Neural cell (in vitro differentiated cells): ENCODE measurements at regions not wholly inside any gene's neighbourhood (a gene's known extent, or its start where the extent isn't known, plus 50 kb on each side); places are given as distances from the start of the nearest gene placed in this dataset.

Experiments used
- H2AFZ ChIP-seq: fragments of 200-600, 300-800 bp; sonication (generic), shearing (Covaris generic); 2 replicates; pipeline ENCODE4 v1.6.0; 2014; ENCODE audit warnings: low read depth, mild to moderate bottlenecking, antibody characterized with exemption, low read length, moderate library complexity
- H3F3A ChIP-seq: fragments of 200-600 bp; shearing (Covaris generic); 2 replicates; pipeline ENCODE4 v1.6.1; 2016; ENCODE audit warnings: mild to moderate bottlenecking, moderate library complexity, mixed read lengths, antibody characterized with exemption, low read length; ENCODE audit not compliant: insufficient read depth, poor library complexity, severe bottlenecking
- H3K27ac ChIP-seq: fragments of 200-600, 300-800 bp; sonication (generic), shearing (Covaris generic); 2 replicates; pipeline ENCODE4 v1.5.1; 2014; ENCODE audit warnings: mild to moderate bottlenecking, low read length, moderate library complexity
- H3K27me3 ChIP-seq: fragments of 300-800, 200-600 bp; sonication (generic), shearing (Covaris generic); 2 replicates; pipeline ENCODE4 v1.6.0; 2014; ENCODE audit warnings: mild to moderate bottlenecking, low read depth, low read length, moderate library complexity; ENCODE audit not compliant: insufficient read depth
- H3K36me3 ChIP-seq: fragments of 300-800, 200-600 bp; sonication (generic), shearing (Covaris generic); 2 replicates; pipeline ENCODE4 v1.5.1; 2014; ENCODE audit warnings: mild to moderate bottlenecking, antibody characterized with exemption, low read length, moderate library complexity; ENCODE audit not compliant: insufficient read depth
- H3K4me2 ChIP-seq: fragments of 300-800, 200-600 bp; sonication (generic), shearing (Covaris generic); 2 replicates; pipeline ENCODE4 v1.6.0; 2014; ENCODE audit warnings: mild to moderate bottlenecking, low read length
- H3K4me3 ChIP-seq: fragments of 300-800, 200-600 bp; sonication (generic), shearing (Covaris generic); 2 replicates; pipeline ENCODE4 v1.5.1; 2014; ENCODE audit warnings: mild to moderate bottlenecking, low read length, moderate library complexity
- H3K79me2 ChIP-seq: fragments of 200-600 bp; shearing (Covaris generic); replicated peaks from 2 replicates; pipeline ENCODE4 v1.6.0; 2014; ENCODE audit warnings: mild to moderate bottlenecking, low read length, moderate library complexity; ENCODE audit not compliant: insufficient read depth
- H3K9ac ChIP-seq: fragments of 300-800, 200-600 bp; sonication (generic), shearing (Covaris generic); 2 replicates; pipeline ENCODE4 v1.6.1; 2016; ENCODE audit warnings: mild to moderate bottlenecking, low read length, mixed read lengths
- H3K9me2 ChIP-seq: fragments of 200-600 bp; shearing (Covaris generic); 2 replicates; pipeline ENCODE4 v1.6.1; 2016; ENCODE audit warnings: mild to moderate bottlenecking, low read length, mixed read lengths; ENCODE audit not compliant: insufficient read depth
- H3K9me3 ChIP-seq: fragments of 200-600, 300-800 bp; sonication (generic), shearing (Covaris generic); 2 replicates; pipeline ENCODE4 v1.6.1; 2016; ENCODE audit warnings: mild to moderate bottlenecking, mixed run types, low read length, moderate library complexity, mixed read lengths
- H4K20me1 ChIP-seq: fragments of 200-600 bp; shearing (Covaris generic); 2 replicates; pipeline ENCODE4 v1.6.1; 2016; ENCODE audit warnings: mild to moderate bottlenecking, mixed run types; ENCODE audit not compliant: insufficient read depth
- CTCF ChIP-seq: fragments of 450-650 bp; IDR thresholded peaks from 2 replicates; pipeline ENCODE4 v1.5.1; 2014; ENCODE audit warnings: antibody characterized with exemption, mild to moderate bottlenecking, moderate library complexity; ENCODE audit not compliant: poor library complexity, severe bottlenecking
- EP300 ChIP-seq: fragments of 450-650 bp; conservative IDR thresholded peaks from 2 replicates; pipeline ENCODE4 v1.6.1; 2014; ENCODE audit warnings: antibody characterized with exemption, mild to moderate bottlenecking, moderate library complexity; ENCODE audit not compliant: poor library complexity, severe bottlenecking
- EZH2 ChIP-seq: fragments of 200-600, 300-800 bp; shearing (Covaris generic), sonication (generic); IDR thresholded peaks from 2 replicates; pipeline ENCODE4 v1.6.1; 2014; ENCODE audit warnings: antibody characterized with exemption, low read length, borderline replicate concordance, mild to moderate bottlenecking; ENCODE audit not compliant: insufficient read depth, poor library complexity, severe bottlenecking
- MXI1 ChIP-seq: fragments of 450-650 bp; conservative IDR thresholded peaks from 2 replicates; pipeline ENCODE4 v1.6.1; 2014; ENCODE audit warnings: antibody characterized with exemption, mild to moderate bottlenecking; ENCODE audit not compliant: poor library complexity, severe bottlenecking
- POLR2AphosphoS5 ChIP-seq: IDR thresholded peaks from 2 replicates; pipeline ENCODE4 v1.6.1; 2012
- RAD21 ChIP-seq: fragments of 450-650 bp; conservative IDR thresholded peaks from 2 replicates; pipeline ENCODE4 v1.6.1; 2014; ENCODE audit warnings: antibody characterized with exemption, mild to moderate bottlenecking, moderate library complexity
- REST ChIP-seq: IDR thresholded peaks from 2 replicates; pipeline ENCODE4 v1.6.1; 2012; ENCODE audit warnings: borderline replicate concordance
- SMC3 ChIP-seq: fragments of 450-650 bp; conservative IDR thresholded peaks from 2 replicates; pipeline ENCODE4 v1.6.1; 2014; ENCODE audit warnings: antibody characterized with exemption, mild to moderate bottlenecking, moderate library complexity; ENCODE audit not compliant: poor library complexity
- TAF1 ChIP-seq: IDR thresholded peaks from 2 replicates; pipeline ENCODE4 v1.6.1; 2012; ENCODE audit warnings: low read depth

- H3K27me3 ChIP-seq: no peaks in the 10 kb centered on the region
- H2AFZ ChIP-seq: no peak overlapping the region
- no peaks in the 10 kb centered on the region for H3K36me3 ChIP-seq
- H3F3A ChIP-seq: no peaks in the 10 kb centered on the region
- H3K4me2 ChIP-seq: no peak overlapping the region
- no peak overlapping the region for H3K4me3 ChIP-seq
- no peaks in the 10 kb centered on the region for H3K79me2 ChIP-seq
- no peaks in the 10 kb centered on the region for H3K9me2 ChIP-seq
- no peak overlapping the region for H3K9ac ChIP-seq
- TF ChIP-seq RAD21 (no peak), TAF1 (no peak), MXI1 (no peak), POLR2AphosphoS5 (no peak)
- no peak overlapping the region for H3K27ac ChIP-seq
- H3K9me3 ChIP-seq: no peaks in the 10 kb centered on the region
- H4K20me1 ChIP-seq: no peaks in the 10 kb centered on the region
Observed at GRCh38 chr11:93935826-93936225, 85.3 kb upstream of the HEPHL1 start.

GRCh38 chr11:93936460-93936859 lies 84.7 kb upstream of the HEPHL1 start:
- Histone ChIP-seq H3K9me2 (no peaks in the 10 kb centered on the region), H3K9ac (no peak overlapping the region), H4K20me1 (no peaks in the 10 kb centered on the region), H3K79me2 (no peaks in the 10 kb centered on the region), H3K27ac (no peak overlapping the region), H3F3A (no peaks in the 10 kb centered on the region), H3K9me3 (no peaks in the 10 kb centered on the region), H3K36me3 (no peaks in the 10 kb centered on the region), H3K4me3 (no peak overlapping the region), H3K27me3 (no peaks in the 10 kb centered on the region), H3K4me2 (no peak overlapping the region), H2AFZ (no peak overlapping the region)
- TF ChIP-seq RAD21: no peak

GRCh38 chr11:93939084-93939760 lies 81.9 kb upstream of the HEPHL1 start:
- Histone ChIP-seq H3K9me3 (no peaks in the 10 kb centered on the region), H3K4me2 (no peak overlapping the region), H3K9ac (no peak overlapping the region), H3K27me3 (no peaks in the 10 kb centered on the region), H3K27ac (no peak overlapping the region), H3K79me2 (no peaks in the 10 kb centered on the region), H4K20me1 (no peaks in the 10 kb centered on the region), H3K9me2 (no peaks in the 10 kb centered on the region), H2AFZ (no peak overlapping the region), H3F3A (no peaks in the 10 kb centered on the region), H3K4me3 (no peak overlapping the region), H3K36me3 (no peaks in the 10 kb centered on the region)
- no peak for TF ChIP-seq RAD21
- TF ChIP-seq CTCF: no peak

GRCh38 chr11:93940395-93940794 lies 80.8 kb upstream of the HEPHL1 start:
- no peaks in the 10 kb centered on the region for H3K36me3 ChIP-seq
- no peak overlapping the region for H3K9ac ChIP-seq
- no peaks in the 10 kb centered on the region for H3K27me3 ChIP-seq
- no peaks in the 10 kb centered on the region for H3K9me2 ChIP-seq
- no peaks in the 10 kb centered on the region for H3F3A ChIP-seq
- no peak overlapping the region for H3K4me3 ChIP-seq
- no peak overlapping the region for H3K4me2 ChIP-seq
- no peaks in the 10 kb centered on the region for H3K79me2 ChIP-seq
- no peaks in the 10 kb centered on the region for H4K20me1 ChIP-seq
- H3K9me3 ChIP-seq: no peaks in the 10 kb centered on the region
- TF ChIP-seq EZH2 (no peak), EP300 (no peak), SMC3 (no peak), POLR2AphosphoS5 (no peak), MXI1 (no peak), CTCF (no peak), RAD21 (no peak), TAF1 (no peak), REST (no peak)
- H2AFZ ChIP-seq: no peak overlapping the region
- no peak overlapping the region for H3K27ac ChIP-seq
